HG02840 (cell line): ENCODE measurements at regions not wholly inside any gene's neighbourhood (a gene's known extent, or its start where the extent isn't known, plus 50 kb on each side); places are given as distances from the start of the nearest gene placed in this dataset.

ENCODE experiments used
- ATAC-seq: cut with Tn5 transposase; IDR thresholded peaks from one replicate; pipeline ENCODE4 v1.9.1; 2021; ENCODE audit warnings: mild to moderate bottlenecking, moderate library complexity, moderate number of reproducible peaks; ENCODE audit not compliant: unreplicated experiment, low FRiP score

GRCh38 chr3:8443829-8444791 is 57.5 kb upstream of the LMCD1 start:
- no peak for ATAC-seq

- no peak for ATAC-seq
Measured at GRCh38 chr3:8444883-8445282, 56.7 kb upstream of the LMCD1 start.

- no peak for ATAC-seq
Measured at GRCh38 chr3:8445861-8446260, 55.8 kb upstream of the LMCD1 start.

DNA sequence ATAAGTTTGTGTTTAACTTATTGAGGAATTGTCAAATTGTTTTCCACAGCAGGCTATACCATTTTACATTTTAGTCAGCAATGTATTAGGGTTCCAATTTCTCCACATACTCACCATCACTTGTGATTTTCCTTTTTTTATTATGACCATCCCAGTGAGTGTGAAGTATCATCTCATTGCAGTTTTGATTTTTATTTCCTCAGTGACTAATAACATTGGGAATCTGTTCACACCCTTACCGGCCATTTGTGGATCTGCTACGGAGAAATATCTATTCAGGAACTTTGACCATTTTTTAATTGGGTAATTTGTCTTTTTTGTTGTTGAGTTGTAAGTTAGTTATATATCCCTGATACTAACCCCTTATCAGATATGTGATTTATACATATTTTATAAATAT is 54.8 kb upstream of the LMCD1 start:
- ATAC-seq, result no peak

DNA sequence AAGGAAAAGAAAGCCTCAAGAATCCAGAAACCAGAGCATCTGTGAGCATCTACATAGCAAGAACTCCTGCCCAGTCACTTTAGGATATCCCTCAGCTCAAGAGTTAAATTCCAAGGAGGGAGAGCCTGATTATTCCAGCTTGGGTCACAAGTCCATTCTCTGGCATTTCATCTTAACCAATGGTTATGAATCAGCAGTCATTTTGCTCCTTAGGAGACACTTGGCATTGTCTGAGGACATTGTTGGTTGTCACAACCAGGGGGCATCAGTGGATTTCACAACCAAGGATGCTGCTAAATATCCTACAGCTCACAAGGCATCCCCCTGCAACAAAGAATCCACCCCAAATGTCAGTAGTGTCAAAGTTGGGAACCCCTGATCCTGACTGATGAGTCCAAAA is 51.0 kb upstream of the LMCD1 start:
- ATAC-seq, result no peak

DNA sequence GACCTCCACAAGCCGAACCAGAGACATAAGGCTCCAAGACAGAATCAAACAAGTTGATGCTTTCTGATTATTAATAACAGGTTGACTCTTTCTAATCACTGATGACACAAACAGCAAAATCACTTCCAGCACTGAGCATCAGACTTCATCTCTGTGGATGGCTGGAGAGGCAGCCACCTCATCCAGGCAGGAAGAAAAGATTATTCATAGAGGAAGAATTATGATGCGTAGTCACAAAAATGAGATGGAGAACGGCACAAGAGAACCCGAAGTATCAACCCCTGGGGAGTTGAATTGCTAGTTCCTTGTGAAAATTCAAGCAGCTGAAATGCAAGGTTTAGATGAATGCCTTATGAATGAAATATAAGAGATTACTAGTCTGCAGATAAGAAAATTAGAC is 49.9 kb upstream of the LMCD1 start:
- ATAC-seq, result no peak
